ENCODE measurements at regions not wholly inside any gene's neighbourhood (a gene's known extent, or its start where the extent isn't known, plus 50 kb on each side); places are given as distances from the start of the nearest gene placed in this dataset.

- Histone ChIP-seq H2AFZ (no peak overlapping the region), H3K79me2 (replicated peaks; ENCODE audit: insufficient read depth) (no peaks in the 10 kb centered on the region), H3F3A (replicated peaks; ENCODE audit: low read depth) (no peaks in the 10 kb centered on the region), H3K4me2 (no peak overlapping the region), H3K4me3 (no peak overlapping the region), H3K27ac (ENCODE audit: low read depth) (no peak overlapping the region), H3K4me1 (ENCODE audit: insufficient read depth) (no peaks in the 10 kb centered on the region), H3K36me3 (ENCODE audit: insufficient read depth) (no peaks in the 10 kb centered on the region), H4K20me1 (replicated peaks; ENCODE audit: insufficient read depth) (no peaks in the 10 kb centered on the region), H3K9me2 (ENCODE audit: insufficient read depth) (peaks cover 16% of the 10 kb centered on the region), H3K27me3 (ENCODE audit: insufficient read depth) (no peaks in the 10 kb centered on the region)
- H3K4me3 Mint-ChIP-seq, result no peak overlapping the region
- 0 out of 3 replicates have a peak, but pooled peaks cover 3% of the 10 kb centered on the region for H3K36me3 Mint-ChIP-seq (ENCODE audit: low read depth)
- TF ChIP-seq STAT1 (IDR thresholded peaks at IDR 0.05; ENCODE audit: unreplicated experiment), result no peak
- no peak for TF ChIP-seq EZH2 (IDR thresholded peaks at IDR 0.05; ENCODE audit: low read depth, unreplicated experiment)
- no peak for TF ChIP-seq CREB1 (CRISPR knock-in tag; IDR thresholded peaks at IDR 0.05; ENCODE audit: low read depth)
- TF ChIP-seq NANOG (IDR thresholded peaks at IDR 0.05; ENCODE audit: borderline replicate concordance), result no peak
- TF ChIP-seq JUNB (IDR thresholded peaks at IDR 0.05; ENCODE audit: unreplicated experiment), result no peak
- no peak for TF ChIP-seq ZNF462 (CRISPR knock-in tag; IDR thresholded peaks at IDR 0.05)
- no peak for TF ChIP-seq ZNF114 (CRISPR knock-in tag; IDR thresholded peaks at IDR 0.05)
- TF ChIP-seq POLR2AphosphoS5 (IDR thresholded peaks at IDR 0.05; ENCODE audit: low read depth), result no peak
- TF ChIP-seq, protein P1, sequence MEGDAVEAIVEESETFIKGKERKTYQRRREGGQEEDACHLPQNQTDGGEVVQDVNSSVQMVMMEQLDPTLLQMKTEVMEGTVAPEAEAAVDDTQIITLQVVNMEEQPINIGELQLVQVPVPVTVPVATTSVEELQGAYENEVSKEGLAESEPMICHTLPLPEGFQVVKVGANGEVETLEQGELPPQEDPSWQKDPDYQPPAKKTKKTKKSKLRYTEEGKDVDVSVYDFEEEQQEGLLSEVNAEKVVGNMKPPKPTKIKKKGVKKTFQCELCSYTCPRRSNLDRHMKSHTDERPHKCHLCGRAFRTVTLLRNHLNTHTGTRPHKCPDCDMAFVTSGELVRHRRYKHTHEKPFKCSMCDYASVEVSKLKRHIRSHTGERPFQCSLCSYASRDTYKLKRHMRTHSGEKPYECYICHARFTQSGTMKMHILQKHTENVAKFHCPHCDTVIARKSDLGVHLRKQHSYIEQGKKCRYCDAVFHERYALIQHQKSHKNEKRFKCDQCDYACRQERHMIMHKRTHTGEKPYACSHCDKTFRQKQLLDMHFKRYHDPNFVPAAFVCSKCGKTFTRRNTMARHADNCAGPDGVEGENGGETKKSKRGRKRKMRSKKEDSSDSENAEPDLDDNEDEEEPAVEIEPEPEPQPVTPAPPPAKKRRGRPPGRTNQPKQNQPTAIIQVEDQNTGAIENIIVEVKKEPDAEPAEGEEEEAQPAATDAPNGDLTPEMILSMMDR (conservative IDR thresholded peaks at IDR 0.05; ENCODE audit: low read depth in 2 of 2), result no peak
- no peak for TF ChIP-seq EZH2phosphoT487 (IDR thresholded peaks at IDR 0.05; ENCODE audit: unreplicated experiment)
- TF ChIP-seq, protein P2, sequence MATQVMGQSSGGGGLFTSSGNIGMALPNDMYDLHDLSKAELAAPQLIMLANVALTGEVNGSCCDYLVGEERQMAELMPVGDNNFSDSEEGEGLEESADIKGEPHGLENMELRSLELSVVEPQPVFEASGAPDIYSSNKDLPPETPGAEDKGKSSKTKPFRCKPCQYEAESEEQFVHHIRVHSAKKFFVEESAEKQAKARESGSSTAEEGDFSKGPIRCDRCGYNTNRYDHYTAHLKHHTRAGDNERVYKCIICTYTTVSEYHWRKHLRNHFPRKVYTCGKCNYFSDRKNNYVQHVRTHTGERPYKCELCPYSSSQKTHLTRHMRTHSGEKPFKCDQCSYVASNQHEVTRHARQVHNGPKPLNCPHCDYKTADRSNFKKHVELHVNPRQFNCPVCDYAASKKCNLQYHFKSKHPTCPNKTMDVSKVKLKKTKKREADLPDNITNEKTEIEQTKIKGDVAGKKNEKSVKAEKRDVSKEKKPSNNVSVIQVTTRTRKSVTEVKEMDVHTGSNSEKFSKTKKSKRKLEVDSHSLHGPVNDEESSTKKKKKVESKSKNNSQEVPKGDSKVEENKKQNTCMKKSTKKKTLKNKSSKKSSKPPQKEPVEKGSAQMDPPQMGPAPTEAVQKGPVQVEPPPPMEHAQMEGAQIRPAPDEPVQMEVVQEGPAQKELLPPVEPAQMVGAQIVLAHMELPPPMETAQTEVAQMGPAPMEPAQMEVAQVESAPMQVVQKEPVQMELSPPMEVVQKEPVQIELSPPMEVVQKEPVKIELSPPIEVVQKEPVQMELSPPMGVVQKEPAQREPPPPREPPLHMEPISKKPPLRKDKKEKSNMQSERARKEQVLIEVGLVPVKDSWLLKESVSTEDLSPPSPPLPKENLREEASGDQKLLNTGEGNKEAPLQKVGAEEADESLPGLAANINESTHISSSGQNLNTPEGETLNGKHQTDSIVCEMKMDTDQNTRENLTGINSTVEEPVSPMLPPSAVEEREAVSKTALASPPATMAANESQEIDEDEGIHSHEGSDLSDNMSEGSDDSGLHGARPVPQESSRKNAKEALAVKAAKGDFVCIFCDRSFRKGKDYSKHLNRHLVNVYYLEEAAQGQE (IDR thresholded peaks at IDR 0.05; ENCODE audit: unreplicated experiment), result no peak
- TF ChIP-seq ZNF331 (CRISPR knock-in tag; IDR thresholded peaks at IDR 0.05; ENCODE audit: low read depth), result no peak
- TF ChIP-seq ETS1 (IDR thresholded peaks at IDR 0.05), result no peak
- no peak overlapping the region for H3K27ac Mint-ChIP-seq
- H3K27me3 Mint-ChIP-seq (ENCODE audit: insufficient read depth, low read depth, poor library complexity), result peaks cover 3% of the 10 kb centered on the region
- no peak for ATAC-seq
- DNase-seq (ENCODE audit: low spot score), result no peak
- H3K9me3 Mint-ChIP-seq, result peaks cover 8% of the 10 kb centered on the region
- H3K4me1 Mint-ChIP-seq, result peaks cover under 1% of the 10 kb centered on the region
Measured at GRCh38 chr14:66017927-66018326, 468.2 kb upstream of the CCDC196 start.
